ENCODE measurements at regions not wholly inside any gene's neighbourhood (a gene's known extent, or its start where the extent isn't known, plus 50 kb on each side); places are given as distances from the start of the nearest gene placed in this dataset.

- TF ChIP-seq CTCF (IDR thresholded peaks at IDR 0.05): no peak
- no peak for TF ChIP-seq POLR2A (IDR thresholded peaks at IDR 0.05)
Observed at GRCh38 chr13:47350334-47351124, 453.7 kb upstream of the HTR2A start.

All from sigmoid colon (tissue), 3 donors.